Transverse colon (tissue), 3 donors: ENCODE measurements at regions not wholly inside any gene's neighbourhood (a gene's known extent, or its start where the extent isn't known, plus 50 kb on each side); places are given as distances from the start of the nearest gene placed in this dataset.

Experiments
- POLR2A ChIP-seq: fragments of 450-650 bp; IDR thresholded peaks from one replicate; pipeline ENCODE4 v1.6.1; 2016; ENCODE audit warnings: antibody characterized with exemption, mild to moderate bottlenecking, moderate library complexity
- TF ChIP-seq, protein P1 (sequence below), 5 experiments: fragments of 200-600 bp in 3 of 5; fragments of 450-650 bp in 2 of 5; sonication (generic) in 3 of 5; IDR thresholded peaks; 1 replicate in 2 of 5; 2 replicates in 3 of 5; pipeline ENCODE4 v1.5.1; 2016 to 2017; ENCODE audit warnings: antibody characterized with exemption in 5 of 5, inconsistent platforms in 3 of 5, mild to moderate bottlenecking in 2 of 5, moderate library complexity in 1 of 5

DNA sequence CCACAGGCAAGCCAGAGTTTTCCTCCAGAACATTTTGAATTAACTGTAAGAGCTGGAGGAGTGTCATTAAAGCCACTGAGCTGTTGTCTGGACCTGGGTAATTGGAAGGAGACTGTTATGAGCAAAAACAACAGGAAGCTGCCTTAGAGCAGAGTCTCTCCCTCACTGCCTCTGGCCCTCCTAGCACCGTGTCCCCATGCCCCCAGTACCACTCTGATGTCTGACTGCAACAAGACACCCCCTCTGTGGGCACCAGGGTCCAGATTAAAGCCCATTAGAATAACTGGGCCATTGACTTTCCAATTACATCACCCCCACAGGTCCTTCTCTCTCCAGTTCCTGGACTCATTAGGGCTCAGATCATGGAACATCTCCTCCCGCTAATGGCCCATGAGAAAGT is 216.3 kb downstream of the USP6NL start:
- TF ChIP-seq, protein P1, sequence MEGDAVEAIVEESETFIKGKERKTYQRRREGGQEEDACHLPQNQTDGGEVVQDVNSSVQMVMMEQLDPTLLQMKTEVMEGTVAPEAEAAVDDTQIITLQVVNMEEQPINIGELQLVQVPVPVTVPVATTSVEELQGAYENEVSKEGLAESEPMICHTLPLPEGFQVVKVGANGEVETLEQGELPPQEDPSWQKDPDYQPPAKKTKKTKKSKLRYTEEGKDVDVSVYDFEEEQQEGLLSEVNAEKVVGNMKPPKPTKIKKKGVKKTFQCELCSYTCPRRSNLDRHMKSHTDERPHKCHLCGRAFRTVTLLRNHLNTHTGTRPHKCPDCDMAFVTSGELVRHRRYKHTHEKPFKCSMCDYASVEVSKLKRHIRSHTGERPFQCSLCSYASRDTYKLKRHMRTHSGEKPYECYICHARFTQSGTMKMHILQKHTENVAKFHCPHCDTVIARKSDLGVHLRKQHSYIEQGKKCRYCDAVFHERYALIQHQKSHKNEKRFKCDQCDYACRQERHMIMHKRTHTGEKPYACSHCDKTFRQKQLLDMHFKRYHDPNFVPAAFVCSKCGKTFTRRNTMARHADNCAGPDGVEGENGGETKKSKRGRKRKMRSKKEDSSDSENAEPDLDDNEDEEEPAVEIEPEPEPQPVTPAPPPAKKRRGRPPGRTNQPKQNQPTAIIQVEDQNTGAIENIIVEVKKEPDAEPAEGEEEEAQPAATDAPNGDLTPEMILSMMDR (IDR thresholded peaks at IDR 0.05): no peak
- no peak for TF ChIP-seq POLR2A
